BJ (cell line): ENCODE measurements at regions not wholly inside any gene's neighbourhood (a gene's known extent, or its start where the extent isn't known, plus 50 kb on each side); places are given as distances from the start of the nearest gene placed in this dataset.
"Not testable (repeated sequence)": the region's sequence is repeated elsewhere in the genome, so short reads cannot be mapped to it uniquely, and the experiment has no call there.

ENCODE experiments used
- CTCF ChIA-PET: fragments of 350-600 bp; formaldehyde crosslinking; extraction: SDS; loops from one replicate; lab custom pipeline; 2021; ENCODE audit warnings: antibody characterized with exemption, inconsistent platforms; lab: Yijun Ruan, JAX
- POLR2A ChIA-PET: fragments of 300-600 bp; sonication (Branson Sonifier 250); formaldehyde crosslinking; extraction: SDS; loops from one replicate; lab custom pipeline; 2021; ENCODE audit warnings: antibody characterized with exemption; lab: Charles Lee
- DNase-seq: peaks from one replicate; pipeline ENCODE4 v3.0.0-alpha.2; 2011; ENCODE audit warnings: low read depth
- H3K27me3 ChIP-seq: 2 replicates; pipeline ENCODE4 v1.6.0; 2011; ENCODE audit warnings: low read length; ENCODE audit not compliant: control insufficient read depth, insufficient read depth
- H3K36me3 ChIP-seq: 2 replicates; pipeline ENCODE4 v1.5.1; 2011; ENCODE audit warnings: low read length; ENCODE audit not compliant: control insufficient read depth, insufficient read depth
- H3K4me3 ChIP-seq: 2 replicates; pipeline ENCODE4 v1.5.1; 2011; ENCODE audit warnings: low read depth, mild to moderate bottlenecking, control low read depth, low read length
- CTCF ChIP-seq: IDR thresholded peaks from 2 replicates; pipeline ENCODE4 v1.5.1; 2011; ENCODE audit warnings: low read depth, mild to moderate bottlenecking, control low read depth, inconsistent platforms, low read length, moderate library complexity; ENCODE audit not compliant: insufficient read depth

GRCh38 chr2:132033949-132034348, 127.8 kb downstream of the ANKRD30BL start:
- POLR2A ChIA-PET: no interaction called here
- Histone ChIP-seq H3K36me3 (no peaks in the 10 kb centered on the region), H3K4me3 (no peak overlapping the region), H3K27me3 (peaks cover 10% of the 10 kb centered on the region)
- TF ChIP-seq CTCF: no peak
- CTCF ChIA-PET: no interaction called here
- no peak for DNase-seq

- Histone ChIP-seq H3K36me3 (no peaks in the 10 kb centered on the region), H3K4me3 (no peak overlapping the region), H3K27me3 (peaks cover 8% of the 10 kb centered on the region)
- TF ChIP-seq CTCF: no peak
- ChIA-PET POLR2A (no interaction called here), CTCF (no interaction called here)
- no peak for DNase-seq
Measured at GRCh38 chr2:132033365-132033764, 128.4 kb downstream of the ANKRD30BL start.

DNA sequence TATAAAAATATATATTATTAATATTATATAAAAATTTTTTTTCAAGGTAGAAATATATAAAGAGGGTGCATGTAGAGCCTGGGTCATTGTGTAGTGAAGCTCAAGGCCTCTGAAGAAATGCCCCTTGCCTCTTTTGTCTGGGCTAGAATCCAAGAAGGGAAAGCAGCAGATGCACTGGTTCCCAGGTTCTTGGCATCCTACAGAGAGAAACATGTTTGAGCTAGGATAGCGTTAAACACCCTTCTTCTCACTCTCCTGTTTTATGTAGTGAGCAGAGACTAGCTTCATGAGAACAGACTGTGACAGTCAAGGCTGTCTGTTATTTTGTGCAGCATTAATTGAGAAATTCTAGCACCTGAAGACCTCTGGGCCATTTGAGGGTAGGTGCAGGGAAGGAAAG, 149.7 kb downstream of the ANKRD30BL start:
- DNase-seq, H3K36me3 ChIP-seq, CTCF ChIA-PET, POLR2A ChIA-PET, H3K4me3 ChIP-seq, H3K27me3 ChIP-seq: not testable (repeated sequence)

- Histone ChIP-seq H3K4me3 (peak overlapping the region; percentile 9), H3K36me3 (no peaks in the 10 kb centered on the region), H3K27me3 (no peaks in the 10 kb centered on the region; the same call in 1 of the 2 replicates)
- no peak for TF ChIP-seq CTCF
- DNase-seq: no peak
- POLR2A ChIA-PET: no interaction called here
- CTCF ChIA-PET: no interaction called here
Measured at GRCh38 chr2:132009874-132010521, 151.8 kb downstream of the ANKRD30BL start.

DNA sequence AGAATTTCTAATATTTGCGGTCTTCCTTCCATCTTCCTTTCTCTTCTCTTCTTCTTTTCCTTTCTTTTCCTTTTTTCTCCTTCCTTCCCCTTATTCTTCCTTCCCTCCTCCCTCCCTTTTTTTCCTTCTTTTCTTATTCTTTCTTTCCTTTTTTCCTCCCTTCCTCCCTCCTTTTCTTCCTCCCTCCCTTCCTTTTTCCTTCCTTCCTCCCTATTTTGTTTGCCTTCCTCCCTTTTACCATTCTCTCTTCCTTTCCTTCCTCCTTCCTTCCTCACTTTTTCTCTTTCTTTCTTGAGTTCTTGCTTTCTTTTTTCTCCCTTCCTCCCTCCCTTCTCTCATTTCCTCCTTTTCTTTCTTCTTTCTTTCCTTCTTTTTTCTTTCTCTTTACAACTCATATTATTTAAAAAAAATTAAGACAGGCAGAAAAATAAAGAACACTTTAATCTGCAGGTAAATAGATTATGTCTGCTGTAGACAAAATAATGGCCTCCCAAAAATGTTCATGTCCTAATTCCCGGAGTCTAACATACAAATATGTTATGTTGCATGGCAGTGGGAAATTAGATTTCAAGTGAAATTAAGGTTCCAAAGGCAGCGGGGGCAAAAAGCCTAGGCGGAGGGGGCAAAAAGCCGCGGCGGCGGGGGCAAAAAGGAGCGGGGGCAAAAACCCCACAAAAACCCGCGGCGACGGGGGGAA, 152.4 kb downstream of the ANKRD30BL start:
- no peak overlapping the region for H3K4me3 ChIP-seq
- ChIA-PET POLR2A (no interaction called here), CTCF (no interaction called here)
- no peaks in the 10 kb centered on the region for H3K36me3 ChIP-seq
- DNase-seq: no peak
- H3K27me3 ChIP-seq: no peaks in the 10 kb centered on the region; the same call in 1 of the 2 replicates
- TF ChIP-seq CTCF: no peak

GRCh38 chr2:131990751-131991150, 171.0 kb downstream of the ANKRD30BL start:
- H3K4me3 ChIP-seq, POLR2A ChIA-PET, H3K27me3 ChIP-seq, CTCF ChIA-PET, DNase-seq, H3K36me3 ChIP-seq: not testable (repeated sequence)

DNA sequence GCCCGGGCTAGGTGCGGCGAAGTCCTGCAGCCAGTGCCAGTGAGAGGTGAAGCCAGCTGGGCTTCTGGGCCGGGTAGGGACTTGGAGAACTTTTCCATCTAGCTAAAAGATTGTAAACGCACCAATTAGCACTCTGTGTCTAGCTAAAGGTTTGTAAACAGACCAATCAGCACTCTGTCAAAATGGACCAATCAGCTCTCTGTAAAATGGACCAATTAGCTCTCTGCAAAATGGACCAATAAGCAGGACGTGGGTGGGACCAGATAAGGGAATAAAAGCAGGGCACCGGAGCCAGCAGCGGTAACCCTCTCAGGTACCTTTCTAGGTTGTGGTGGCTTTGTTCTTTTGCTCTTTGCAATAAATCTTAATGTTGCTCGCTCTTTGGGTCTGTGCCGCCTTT, 195.1 kb downstream of the ANKRD30BL start:
- H3K4me3 ChIP-seq, POLR2A ChIA-PET, H3K27me3 ChIP-seq, H3K36me3 ChIP-seq, DNase-seq, CTCF ChIA-PET: not testable (repeated sequence)
